ENCODE measurements at regions not wholly inside any gene's neighbourhood (a gene's known extent, or its start where the extent isn't known, plus 50 kb on each side); places are given as distances from the start of the nearest gene placed in this dataset.

GRCh38 chr9:134245179-134245578, 80.8 kb upstream of the RNU6ATAC start:
- TF ChIP-seq POLR2A (IDR thresholded peaks at IDR 0.05; ENCODE audit: low read depth) (no peak), CTCF (IDR thresholded peaks at IDR 0.05) (no peak), POLR2AphosphoS5 (IDR thresholded peaks at IDR 0.05) (no peak)
